ENCODE measurements at regions not wholly inside any gene's neighbourhood (a gene's known extent, or its start where the extent isn't known, plus 50 kb on each side); places are given as distances from the start of the nearest gene placed in this dataset.
"Not testable (repeated sequence)": the region's sequence is repeated elsewhere in the genome, so short reads cannot be mapped to it uniquely, and the experiment has no call there.

DNA sequence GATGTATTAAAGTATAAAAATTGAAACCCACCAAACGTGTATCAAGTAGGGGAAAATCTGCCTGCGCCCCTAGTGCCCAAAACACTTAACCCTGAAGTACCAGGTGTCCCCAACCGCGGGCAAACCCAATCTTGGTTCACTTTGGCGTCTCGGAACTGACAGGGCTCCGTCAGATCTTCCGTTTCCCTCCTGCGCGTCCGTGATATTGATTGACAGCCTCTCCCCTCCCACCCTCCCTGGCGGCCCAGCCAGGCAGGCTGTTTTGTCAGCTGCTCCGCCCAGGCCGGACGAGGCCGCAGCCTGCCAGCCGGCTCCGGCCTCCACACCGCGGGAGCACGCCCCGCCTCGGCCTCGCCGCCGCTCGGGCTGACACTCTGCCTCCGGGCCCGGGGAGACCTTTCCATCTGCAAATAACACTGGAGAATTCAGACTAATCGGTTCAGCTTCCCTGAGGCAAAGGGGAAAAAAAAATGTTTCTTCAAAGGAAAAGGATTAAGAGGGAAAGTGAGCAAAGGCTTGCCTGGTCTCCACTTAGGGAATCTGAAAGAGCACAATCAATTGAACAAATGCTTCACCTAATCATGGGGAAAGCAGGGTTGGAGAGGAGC is 234.9 kb upstream of the MCHR2 start:
- DNase-seq (ENCODE audit: low read depth, low spot score): peak; percentile 40

DNA sequence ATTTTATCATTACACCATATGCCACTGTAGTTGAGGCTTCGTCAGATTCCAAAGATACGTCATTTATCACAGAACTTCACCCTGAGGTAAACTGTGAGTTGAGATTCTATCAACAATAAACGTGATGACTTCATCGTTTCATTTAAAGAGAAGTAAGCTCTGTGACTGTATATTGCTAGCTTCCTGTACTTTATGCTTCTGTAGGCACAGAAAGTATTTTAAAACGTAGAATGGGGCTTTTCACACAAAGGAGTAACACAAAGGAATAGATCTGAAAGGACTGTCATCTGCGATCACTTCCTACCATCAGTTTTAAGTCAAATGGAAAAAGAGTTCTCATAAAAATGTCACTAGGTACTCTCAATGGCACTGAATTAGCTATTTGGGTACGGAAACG is 234.4 kb upstream of the MCHR2 start:
- DNase-seq (ENCODE audit: low read depth, low spot score): no peak

DNA sequence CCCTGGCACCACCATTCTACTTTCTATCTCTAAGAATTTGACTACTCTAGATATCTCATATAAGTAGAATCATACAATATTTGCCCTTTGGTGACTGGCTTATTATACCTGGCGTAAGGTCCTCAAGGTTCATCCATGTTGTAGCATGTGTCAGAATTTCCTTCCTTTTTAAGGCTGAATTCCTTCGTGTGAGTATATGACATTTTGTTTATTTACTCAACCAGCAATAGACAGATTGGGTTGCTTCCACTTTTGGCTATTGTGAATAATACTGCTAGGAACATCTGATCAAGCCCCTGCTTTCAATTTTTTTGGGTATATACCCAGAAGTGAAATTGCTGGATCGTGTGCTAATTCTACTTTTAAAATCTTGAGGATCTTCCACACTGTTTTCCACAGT is 232.8 kb upstream of the MCHR2 start:
- DNase-seq (ENCODE audit: low read depth, low spot score): no peak

DNA sequence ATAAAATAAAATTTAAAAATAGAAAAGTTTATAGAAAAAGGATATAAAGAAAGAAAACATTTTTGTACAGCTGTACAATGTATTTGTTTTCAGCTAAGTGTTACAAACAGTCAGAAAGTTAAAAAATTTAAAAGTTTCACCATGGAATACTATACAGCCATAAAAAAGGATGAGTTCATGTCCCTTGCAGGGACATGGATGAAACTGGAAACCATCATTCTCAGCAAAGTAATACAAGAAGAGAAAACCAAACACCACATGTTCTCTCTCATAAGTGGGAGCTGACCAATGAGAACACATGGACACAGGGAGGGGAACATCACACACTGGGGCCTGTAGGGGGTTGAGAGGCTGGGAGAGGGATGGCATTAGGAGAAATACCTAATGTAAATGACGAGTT is 229.9 kb upstream of the MCHR2 start:
- not testable (repeated sequence) for DNase-seq (ENCODE audit: low read depth, low spot score)

DNA sequence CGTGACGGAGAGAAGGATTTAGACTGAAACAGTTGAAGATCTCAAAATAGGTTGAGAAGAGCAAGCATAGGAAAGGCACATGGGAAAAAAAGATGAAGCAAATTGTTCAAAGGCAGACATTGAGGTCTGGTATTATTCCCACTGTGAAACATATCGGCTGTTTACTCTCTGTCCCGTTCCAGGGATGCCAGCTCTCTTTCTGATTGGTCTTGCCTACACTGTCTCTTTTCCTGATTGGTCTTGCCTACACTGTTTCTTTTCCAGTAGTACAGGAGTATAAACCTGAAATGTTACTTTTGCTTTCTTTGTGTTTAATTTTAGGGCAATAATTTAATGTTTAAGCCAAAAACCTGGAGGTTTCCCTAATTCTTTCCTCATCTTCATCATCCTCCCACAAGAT is 226.5 kb upstream of the MCHR2 start:
- no peak for DNase-seq (ENCODE audit: low read depth, low spot score)

DNA sequence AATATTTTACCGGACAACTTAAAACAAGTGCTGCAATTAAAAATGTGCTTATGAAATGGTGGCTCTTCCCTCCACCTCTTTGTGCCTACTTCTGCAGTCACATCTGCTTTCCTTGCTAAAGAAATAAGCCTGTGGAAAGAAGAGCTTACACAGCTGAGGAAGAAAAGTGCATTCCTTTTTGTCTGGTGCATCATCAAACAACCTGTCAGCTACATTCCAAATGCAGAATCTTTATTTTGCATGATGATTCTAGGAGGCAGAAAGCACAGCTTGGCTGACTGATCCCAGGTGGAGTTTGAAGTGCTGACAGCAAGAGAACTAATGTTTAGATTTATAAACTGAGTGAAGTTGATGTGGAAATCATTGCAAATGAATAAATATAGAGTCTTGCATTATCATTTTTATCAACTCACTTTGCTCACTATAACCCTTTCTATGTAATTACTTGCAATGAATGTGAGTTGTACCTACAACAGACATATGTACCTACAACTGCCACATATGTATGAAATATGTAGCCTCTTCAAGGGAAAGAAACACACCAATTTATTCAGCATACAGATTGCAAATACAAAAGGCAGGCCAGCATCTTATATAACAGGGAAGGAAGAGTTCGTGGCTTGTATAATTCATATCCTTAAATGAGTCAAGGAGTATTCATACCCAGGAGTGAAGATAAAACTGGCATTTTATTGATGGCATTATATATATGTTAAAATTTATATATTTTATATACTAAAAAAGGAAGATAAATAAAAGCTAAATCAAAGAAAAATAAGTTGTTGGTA is 223.4 kb upstream of the MCHR2 start:
- no peak for DNase-seq (ENCODE audit: low read depth, low spot score)

- no peak for DNase-seq (ENCODE audit: low read depth, low spot score)
Observed at GRCh38 chr6:100216760-100217159, 222.7 kb upstream of the MCHR2 start.

DNA sequence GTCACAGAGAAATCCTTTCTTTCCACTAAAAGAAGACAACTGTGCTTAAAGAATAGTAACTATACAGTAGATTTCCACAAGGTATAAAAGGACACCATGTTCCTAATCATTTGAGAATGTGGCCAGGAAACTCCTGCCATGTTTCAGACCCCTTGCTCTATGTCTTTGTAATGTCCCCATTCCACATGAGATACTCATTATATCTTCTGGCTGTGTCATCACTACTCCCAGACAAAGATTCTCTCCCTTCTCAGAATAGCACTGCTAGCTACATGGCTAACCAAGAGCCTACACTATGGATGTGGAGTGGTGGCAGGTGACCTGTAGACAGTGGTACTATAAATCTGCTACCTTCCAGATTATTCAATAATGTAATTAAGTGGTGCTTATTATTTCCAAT is 218.1 kb upstream of the MCHR2 start:
- DNase-seq (ENCODE audit: low read depth, low spot score): no peak

- DNase-seq (ENCODE audit: low read depth, low spot score): no peak
Observed at GRCh38 chr6:100210137-100211117, 216.4 kb upstream of the MCHR2 start.

GRCh38 chr6:100209323-100210136 is 215.5 kb upstream of the MCHR2 start:
- DNase-seq (ENCODE audit: low read depth, low spot score): no peak

DNA sequence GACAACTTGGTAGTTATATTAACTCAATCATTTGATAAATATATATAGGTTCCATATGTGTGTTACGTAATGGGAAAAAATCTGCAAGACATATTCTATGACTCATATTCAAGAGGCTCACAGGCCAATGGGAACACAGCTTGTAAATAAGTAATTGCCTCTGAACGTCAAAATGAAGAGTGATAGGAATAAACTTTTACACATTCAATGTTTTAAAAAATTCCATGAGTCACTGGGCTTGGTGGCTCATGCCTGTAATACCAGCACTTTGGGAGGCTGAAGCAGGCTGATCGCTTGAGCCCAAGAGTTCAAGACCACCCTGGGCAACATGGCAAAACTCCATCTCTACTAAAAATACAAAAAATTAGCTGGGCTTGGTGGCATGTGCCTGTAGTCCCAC is 209.4 kb upstream of the MCHR2 start:
- no peak for DNase-seq (ENCODE audit: low read depth, low spot score)

DNA sequence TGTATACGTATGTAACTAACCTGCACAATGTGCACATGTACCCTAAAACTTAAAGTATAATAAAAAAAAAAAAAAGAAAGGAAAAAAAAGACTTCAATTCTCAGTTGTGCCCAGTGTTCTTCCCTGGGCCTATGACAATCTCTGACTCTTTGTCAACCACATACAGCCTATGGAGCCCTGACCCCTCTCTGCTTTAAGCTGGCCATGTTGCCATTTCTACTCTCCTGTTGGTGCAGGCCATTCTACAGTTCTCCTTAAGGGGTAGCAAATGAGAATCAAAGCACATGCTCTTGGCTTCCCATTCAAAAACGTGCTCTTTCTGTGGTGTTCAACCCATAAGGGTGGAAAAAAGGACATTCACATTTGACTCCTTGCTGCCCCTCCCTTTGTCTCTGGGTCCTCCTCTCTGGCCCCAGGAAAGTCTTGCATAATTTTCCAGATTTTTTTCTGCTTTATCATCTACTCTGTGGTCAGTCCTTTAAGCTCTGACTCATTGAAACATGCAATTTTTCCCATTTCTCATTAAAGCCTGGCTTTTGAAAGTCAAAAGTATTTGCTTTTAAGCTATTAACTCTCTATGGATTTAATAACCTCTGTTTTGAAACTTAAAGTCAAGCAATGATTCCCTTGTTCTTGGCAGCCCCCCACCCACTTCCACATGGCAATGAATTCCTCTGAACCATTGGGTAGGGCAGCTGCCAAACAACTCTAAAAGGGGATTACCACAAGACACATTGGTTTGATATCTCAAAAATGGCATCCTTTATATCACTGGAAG is 208.6 kb upstream of the MCHR2 start:
- no peak for DNase-seq (ENCODE audit: low read depth, low spot score)

GRCh38 chr6:100196214-100196982 is 202.4 kb upstream of the MCHR2 start:
- DNase-seq (ENCODE audit: low read depth, low spot score): not testable (repeated sequence)

- not testable (repeated sequence) for DNase-seq (ENCODE audit: low read depth, low spot score)
Observed at GRCh38 chr6:100195244-100195643, 201.2 kb upstream of the MCHR2 start.

GRCh38 chr6:100194535-100194934 is 200.5 kb upstream of the MCHR2 start:
- no peak for DNase-seq (ENCODE audit: low read depth, low spot score)

DNA sequence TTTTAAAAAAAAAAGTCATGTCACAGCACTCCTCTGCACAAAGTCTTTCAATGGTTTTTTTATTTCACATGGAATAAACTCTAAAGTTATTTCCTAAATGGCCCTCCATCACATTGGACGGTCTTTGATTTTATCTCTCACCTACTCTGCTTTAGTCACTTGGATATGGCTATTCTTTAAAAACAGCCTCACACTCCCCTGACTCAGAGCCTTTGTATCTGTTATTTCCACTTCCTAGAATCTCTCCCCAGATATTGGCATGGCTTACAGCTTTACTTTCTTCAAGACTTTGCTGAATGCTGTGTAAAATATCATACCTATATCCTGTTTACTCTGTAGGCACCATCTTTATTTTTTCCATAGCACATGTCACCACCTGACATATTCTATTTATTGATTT is 194.7 kb upstream of the MCHR2 start:
- DNase-seq (ENCODE audit: low read depth, low spot score): no peak

DNA sequence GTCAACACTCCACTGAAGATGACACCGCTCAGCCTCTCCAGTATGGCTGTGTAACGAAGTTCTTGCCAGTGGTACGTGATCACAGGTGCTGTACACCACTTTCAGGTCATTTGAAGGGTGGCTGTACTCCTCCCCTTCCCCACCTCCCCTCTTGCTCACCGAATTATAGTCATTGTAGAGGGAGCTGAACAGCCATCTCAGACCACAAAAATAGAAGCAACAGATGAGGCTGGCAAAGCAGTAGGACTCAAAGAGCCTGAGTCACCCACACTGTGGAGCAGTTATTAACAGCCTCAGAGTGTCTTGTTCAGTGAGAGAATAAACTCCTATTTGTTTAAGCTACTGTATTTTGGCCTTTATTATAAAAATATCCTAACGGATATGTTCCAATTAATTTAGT is 192.5 kb upstream of the MCHR2 start:
- DNase-seq (ENCODE audit: low read depth, low spot score): no peak

DNA sequence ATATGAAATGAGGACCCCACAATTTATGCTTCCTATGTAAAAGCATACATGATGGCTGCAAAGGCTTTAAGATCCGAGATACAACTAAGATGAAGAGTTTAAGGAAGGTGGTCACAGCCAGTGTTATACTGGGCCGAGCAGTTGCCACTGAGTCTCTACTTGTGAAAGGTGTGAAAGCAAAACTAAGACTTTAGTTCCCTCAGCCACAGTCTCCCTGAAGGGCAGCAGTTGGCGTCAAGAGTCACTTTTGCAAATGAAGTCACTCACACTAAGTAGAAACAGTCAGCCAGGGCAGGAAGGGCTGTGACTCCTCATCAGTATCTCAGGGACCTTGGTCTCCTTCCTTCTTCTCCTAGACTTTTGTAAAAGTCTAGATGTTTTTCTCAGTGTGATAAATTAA is 191.6 kb upstream of the MCHR2 start:
- DNase-seq (ENCODE audit: low read depth, low spot score): no peak

- DNase-seq (ENCODE audit: low read depth, low spot score): no peak
Observed at GRCh38 chr6:100184473-100184872, 190.4 kb upstream of the MCHR2 start.

DNA sequence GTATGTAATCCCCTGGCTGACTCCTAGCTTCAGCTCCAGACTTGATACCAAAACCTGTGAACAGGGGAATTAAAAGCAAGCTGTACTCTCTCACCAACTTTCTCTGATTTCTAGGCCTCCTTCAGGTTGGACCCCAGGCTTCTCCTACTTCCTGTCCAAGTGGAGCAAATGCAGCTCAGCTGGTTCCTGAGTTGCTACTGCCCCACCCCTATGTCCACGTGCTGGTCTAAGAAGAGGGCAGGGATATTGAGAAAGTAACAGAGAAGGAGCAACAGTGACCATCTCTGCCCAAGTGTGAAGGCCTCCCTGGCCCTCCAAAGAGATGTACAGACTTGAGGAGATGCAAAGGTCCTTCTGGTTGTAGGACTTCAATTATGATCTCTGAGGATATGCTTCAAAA is 188.3 kb upstream of the MCHR2 start:
- DNase-seq (ENCODE audit: low read depth, low spot score): no peak

Data from iPS DF 19.7 (cell line).